ENCODE measurements at regions not wholly inside any gene's neighbourhood (a gene's known extent, or its start where the extent isn't known, plus 50 kb on each side); places are given as distances from the start of the nearest gene placed in this dataset.
"Not testable (repeated sequence)": the region's sequence is repeated elsewhere in the genome, so short reads cannot be mapped to it uniquely, and the experiment has no call there.

- no peak for DNase-seq
Measured at GRCh38 chr15:53843166-53843565, 83.7 kb upstream of the WDR72 start.

- DNase-seq = no peak
Measured at GRCh38 chr15:53841651-53842050, 82.2 kb upstream of the WDR72 start.

- no peak for DNase-seq
Measured at GRCh38 chr15:53840681-53841080, 81.2 kb upstream of the WDR72 start.

- DNase-seq = peak; percentile 76
Measured at GRCh38 chr15:53837263-53837662, 77.8 kb upstream of the WDR72 start.

GRCh38 chr15:53836618-53837017, 77.2 kb upstream of the WDR72 start:
- no peak for DNase-seq

- DNase-seq = no peak
Measured at GRCh38 chr15:53835309-53835708, 75.8 kb upstream of the WDR72 start.

GRCh38 chr15:53834214-53834613, 74.8 kb upstream of the WDR72 start:
- no peak for DNase-seq

- no peak for DNase-seq
Measured at GRCh38 chr15:53833134-53833624, 73.7 kb upstream of the WDR72 start.

GRCh38 chr15:53831907-53832770, 72.7 kb upstream of the WDR72 start:
- DNase-seq = no peak

- DNase-seq = no peak
Measured at GRCh38 chr15:53830707-53831386, 71.4 kb upstream of the WDR72 start.

- DNase-seq = no peak
Measured at GRCh38 chr15:53829923-53830459, 70.5 kb upstream of the WDR72 start.

GRCh38 chr15:53829471-53829870, 70.0 kb upstream of the WDR72 start:
- DNase-seq = no peak

GRCh38 chr15:53827355-53827754, 67.9 kb upstream of the WDR72 start:
- DNase-seq = no peak

- DNase-seq = no peak
Measured at GRCh38 chr15:53811530-53811929, 52.1 kb upstream of the WDR72 start.

- not testable (repeated sequence) for DNase-seq
Measured at GRCh38 chr15:53810306-53810705, 50.8 kb upstream of the WDR72 start.
